HG03460 (cell line): ENCODE measurements at regions not wholly inside any gene's neighbourhood (a gene's known extent, or its start where the extent isn't known, plus 50 kb on each side); places are given as distances from the start of the nearest gene placed in this dataset.

Source experiments
- ATAC-seq: cut with Tn5 transposase; IDR thresholded peaks from one replicate; pipeline ENCODE4 v1.9.1; 2021; ENCODE audit not compliant: unreplicated experiment

GRCh38 chr1:101098327-101098726 is 72.7 kb upstream of the DPH5 start:
- ATAC-seq, result no peak

DNA sequence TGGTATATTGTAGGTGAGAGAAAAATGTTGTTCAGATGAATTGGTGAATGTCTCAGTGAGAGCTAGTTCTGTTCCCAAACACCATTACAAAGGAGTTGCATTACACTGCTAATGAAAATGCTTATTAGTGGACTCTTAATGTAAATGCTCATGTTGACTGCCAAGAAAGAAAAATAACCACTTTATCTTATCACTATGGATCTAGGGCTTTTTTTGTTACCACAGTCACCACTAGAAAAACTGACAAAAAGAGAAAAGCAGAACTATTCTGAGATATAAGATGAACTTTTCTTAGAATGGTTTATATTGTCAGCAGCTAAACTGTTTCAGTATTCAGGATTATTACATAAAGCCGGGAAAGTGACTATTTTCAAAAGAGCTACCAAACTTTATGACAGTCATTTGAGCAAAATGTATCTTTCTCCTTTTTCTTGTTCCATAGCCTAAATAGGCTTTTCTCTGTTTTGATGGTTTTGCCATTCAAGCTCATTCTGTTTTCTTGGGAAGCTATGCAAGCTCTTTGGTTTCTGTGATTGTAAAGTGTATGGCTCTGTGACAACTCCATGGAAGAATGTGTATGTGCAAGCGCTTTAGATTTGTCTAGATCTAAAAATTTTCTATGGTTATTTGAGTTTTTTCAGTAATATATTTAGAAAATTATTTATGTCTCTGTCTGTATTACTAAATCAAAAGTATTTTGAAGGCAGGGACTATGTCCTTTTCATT is 64.2 kb upstream of the DPH5 start:
- no peak for ATAC-seq

DNA sequence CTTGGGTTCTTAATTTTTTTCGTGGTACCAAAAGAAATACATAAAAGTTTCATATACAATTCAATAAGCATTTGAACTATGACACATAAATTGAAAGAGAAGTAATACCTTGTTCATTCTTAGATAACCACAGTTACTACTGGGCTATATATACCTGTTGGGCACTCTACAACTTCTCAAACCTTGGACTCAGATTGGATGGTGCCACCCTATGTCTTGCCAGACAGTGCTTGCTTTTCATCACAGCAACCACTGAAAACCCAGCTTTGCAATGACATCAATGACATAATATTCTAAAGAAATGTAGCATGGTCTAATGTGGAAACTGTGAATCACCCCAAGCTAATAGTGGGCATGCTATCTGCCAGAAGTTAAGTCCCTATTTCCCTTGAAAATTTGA is 62.8 kb upstream of the DPH5 start:
- ATAC-seq, result no peak

DNA sequence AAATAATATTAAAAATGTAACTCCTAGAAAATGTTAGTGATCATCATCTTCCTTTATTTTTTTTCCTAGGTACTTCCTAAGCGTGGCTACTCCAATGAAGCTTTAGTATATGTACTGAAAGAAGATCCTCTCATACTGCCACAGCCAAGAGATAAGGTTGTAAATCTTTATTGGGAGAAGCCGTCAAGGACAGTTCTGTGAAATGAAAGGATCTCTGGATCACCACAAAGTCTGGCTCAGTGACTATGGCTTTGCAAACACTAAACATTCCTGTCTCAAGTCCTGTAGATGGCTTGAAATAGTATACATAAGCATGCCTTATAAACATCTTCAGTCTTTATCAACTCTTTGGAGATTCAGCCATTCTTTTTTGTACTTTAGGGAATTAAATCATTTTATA is 61.2 kb upstream of the DPH5 start:
- ATAC-seq, result no peak

- peak; percentile 73 for ATAC-seq
Measured at GRCh38 chr1:101081496-101082488, 56.2 kb upstream of the DPH5 start.

DNA sequence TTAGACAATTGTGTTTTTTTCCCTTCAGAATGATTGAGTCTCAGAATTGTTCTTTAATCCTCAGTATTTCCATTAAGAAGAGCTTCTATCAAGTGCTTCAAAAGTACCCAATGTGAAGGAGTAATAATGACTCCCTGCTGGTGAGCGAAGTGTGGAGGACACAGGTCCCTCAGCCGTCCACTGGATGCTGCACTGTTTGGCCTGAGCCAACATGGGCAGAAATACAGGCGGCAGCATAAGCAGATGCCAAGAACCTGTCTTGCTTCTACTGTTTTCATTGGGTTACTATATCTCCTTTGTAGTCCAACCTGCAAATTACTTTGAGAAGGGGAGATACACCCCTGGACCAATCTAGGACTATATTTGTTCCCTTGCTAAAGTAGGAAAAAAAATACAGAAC is 55.3 kb upstream of the DPH5 start:
- no peak for ATAC-seq

- ATAC-seq, result no peak
Measured at GRCh38 chr1:101079341-101079740, 53.8 kb upstream of the DPH5 start.

GRCh38 chr1:101077849-101078248 is 52.3 kb upstream of the DPH5 start:
- no peak for ATAC-seq

DNA sequence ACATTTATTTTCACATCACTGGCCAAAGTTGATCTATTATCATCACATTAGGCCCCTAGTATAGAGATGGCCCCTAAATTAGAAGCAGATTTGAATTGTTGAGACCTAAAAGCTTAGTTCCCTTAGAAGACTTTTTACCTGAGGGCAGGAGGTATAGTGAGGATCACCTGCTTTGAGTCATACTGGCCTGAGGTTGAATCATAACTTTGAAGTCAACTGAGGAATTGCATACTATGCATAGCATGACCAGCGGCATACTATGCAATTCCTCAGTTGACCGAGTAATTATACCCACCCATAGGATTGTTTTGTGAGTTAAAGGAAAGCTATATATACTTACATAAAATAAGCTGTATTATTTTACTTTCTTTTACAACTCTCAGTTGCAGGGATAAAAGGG is 50.3 kb upstream of the DPH5 start:
- ATAC-seq, result no peak
